ENCODE measurements at regions not wholly inside any gene's neighbourhood (a gene's known extent, or its start where the extent isn't known, plus 50 kb on each side); places are given as distances from the start of the nearest gene placed in this dataset.

DNA sequence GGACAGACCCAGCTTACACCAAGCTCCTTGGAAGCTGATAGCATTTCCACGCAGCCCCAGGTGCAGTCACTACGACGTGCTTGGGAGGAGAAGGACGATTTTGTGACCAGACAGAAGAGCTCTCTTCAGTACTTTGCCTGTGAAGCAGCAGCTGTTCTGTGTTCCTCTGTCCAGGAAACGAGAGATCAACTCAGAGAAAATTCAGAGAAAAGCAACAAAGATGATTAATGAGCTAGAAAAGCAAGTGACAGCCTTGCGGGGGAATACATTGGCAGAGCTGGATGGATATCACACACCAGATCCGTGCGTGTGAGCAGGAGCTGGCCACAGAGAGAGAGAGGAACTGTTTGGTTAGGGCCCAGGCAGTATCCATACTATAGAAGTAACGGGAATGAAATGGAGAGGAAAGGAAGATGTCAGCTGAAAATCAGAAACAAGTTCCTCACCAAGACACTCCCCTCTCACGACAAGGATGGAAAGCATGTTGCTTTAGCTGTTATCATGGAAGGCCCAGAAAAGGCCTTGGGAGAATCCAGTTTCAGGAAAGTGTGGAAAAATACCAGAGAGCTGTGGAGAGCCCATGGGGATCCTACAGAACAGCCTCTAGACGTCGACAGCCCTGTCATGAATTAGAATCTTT lies 106.2 kb downstream of the TOMM20 start:
- ChIA-PET CTCF (interaction anchor here (0.7 to 2.2 kb wide), 9 partner anchors 8 to 422 kb away, joined by 3 to 7 read pairs (median 4); no protein-coding TSS in a partner anchor), POLR2A (interaction anchor here (1.0 to 1.1 kb wide), 3 partner anchors 11 to 411 kb away, joined by 4 to 5 read pairs (median 4); no protein-coding TSS in a partner anchor)
- Histone ChIP-seq H3K27ac (ENCODE audit: insufficient read depth in 1 of 2, low read depth in 1 of 2, low read length in 2 of 2, poor library complexity in 1 of 2, severe bottlenecking in 2 of 2) (peak overlapping the region; percentile 17 to 50), H3K9me3 (ENCODE audit: control extremely low read depth in 1 of 5, control insufficient read depth in 4 of 5, insufficient read depth in 2 of 5, low read depth in 1 of 5, low read length in 4 of 5) (no peaks in the 10 kb centered on the region), H3K4me3 (ENCODE audit: control insufficient read depth in 1 of 7, extremely low read depth in 1 of 7, insufficient read depth in 4 of 7, low read depth in 2 of 7, low read length in 6 of 7) (peak overlapping the region in 4 of 7 experiments; percentile 16 to 49 (median 22)), H3K36me3 (ENCODE audit: control insufficient read depth in 4 of 4, insufficient read depth in 4 of 4, low read length in 3 of 4) (peaks cover 0 to 2% (median 0%) of the 10 kb centered on the region in 4 experiments), H3K27me3 (replicated peaks in 2 of 5; ENCODE audit: control insufficient read depth in 4 of 5, insufficient read depth in 5 of 5, low read length in 4 of 5) (no peaks in the 10 kb centered on the region), H3K4me1 (ENCODE audit: control extremely low read depth in 1 of 4, control insufficient read depth in 4 of 4, insufficient read depth in 4 of 4, low read length in 3 of 4) (peaks cover 11 to 49% (median 25%) of the 10 kb centered on the region in 4 experiments)
- 33% methylated on average over 10 of the region's 12 CpGs for WGBS (ENCODE audit: insufficient coverage)
- peak in 2 of 3 donors; percentile 69 to 73 for DNase-seq

DNA sequence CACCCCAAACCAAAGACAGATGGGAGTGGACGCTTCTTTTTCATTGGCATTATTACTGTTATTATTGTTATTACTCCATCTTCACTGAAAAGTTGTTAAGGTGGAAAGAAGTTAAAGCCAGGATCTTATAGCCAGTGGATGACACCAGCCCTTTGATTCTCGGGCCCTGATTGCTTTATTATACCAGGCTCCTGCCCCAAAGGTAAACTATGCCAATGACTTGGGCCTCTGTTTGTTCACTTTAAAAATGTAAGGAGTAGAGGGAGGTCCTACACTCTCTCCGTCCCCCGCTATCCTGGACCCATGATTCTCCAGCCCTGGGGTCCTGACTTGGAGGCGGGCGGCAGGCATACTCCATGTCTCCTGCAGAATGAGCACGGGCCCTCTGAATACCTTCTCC lies 106.8 kb downstream of the TOMM20 start:
- Histone ChIP-seq H3K27ac (ENCODE audit: insufficient read depth in 1 of 2, low read depth in 1 of 2, low read length in 2 of 2, poor library complexity in 1 of 2, severe bottlenecking in 2 of 2) (peak overlapping the region; percentile 17 to 50), H3K4me3 (ENCODE audit: control insufficient read depth in 1 of 7, extremely low read depth in 1 of 7, insufficient read depth in 4 of 7, low read depth in 2 of 7, low read length in 6 of 7) (peak overlapping the region in 2 of 7 experiments; percentile 16 to 19), H3K27me3 (replicated peaks in 2 of 5; ENCODE audit: control insufficient read depth in 4 of 5, insufficient read depth in 5 of 5, low read length in 4 of 5) (no peaks in the 10 kb centered on the region), H3K36me3 (ENCODE audit: control insufficient read depth in 4 of 4, insufficient read depth in 4 of 4, low read length in 3 of 4) (peaks cover 0 to 2% (median 0%) of the 10 kb centered on the region in 4 experiments), H3K9me3 (ENCODE audit: control extremely low read depth in 1 of 5, control insufficient read depth in 4 of 5, insufficient read depth in 2 of 5, low read depth in 1 of 5, low read length in 4 of 5) (no peaks in the 10 kb centered on the region), H3K4me1 (ENCODE audit: control extremely low read depth in 1 of 4, control insufficient read depth in 4 of 4, insufficient read depth in 4 of 4, low read length in 3 of 4) (peaks cover 11 to 49% (median 25%) of the 10 kb centered on the region in 4 experiments)
- WGBS (ENCODE audit: insufficient coverage): 100% methylated on average over 2 of the region's 7 CpGs
- POLR2A ChIA-PET: interaction anchor here (1.0 kb wide), 2 partner anchors 10 to 411 kb away, joined by 4 read pairs; no protein-coding TSS in a partner anchor
- CTCF ChIA-PET: interaction anchor here (0.9 to 2.2 kb wide), 4 partner anchors 8 to 422 kb away, joined by 3 to 7 read pairs (median 6); no protein-coding TSS in a partner anchor
- no peak for DNase-seq

DNA sequence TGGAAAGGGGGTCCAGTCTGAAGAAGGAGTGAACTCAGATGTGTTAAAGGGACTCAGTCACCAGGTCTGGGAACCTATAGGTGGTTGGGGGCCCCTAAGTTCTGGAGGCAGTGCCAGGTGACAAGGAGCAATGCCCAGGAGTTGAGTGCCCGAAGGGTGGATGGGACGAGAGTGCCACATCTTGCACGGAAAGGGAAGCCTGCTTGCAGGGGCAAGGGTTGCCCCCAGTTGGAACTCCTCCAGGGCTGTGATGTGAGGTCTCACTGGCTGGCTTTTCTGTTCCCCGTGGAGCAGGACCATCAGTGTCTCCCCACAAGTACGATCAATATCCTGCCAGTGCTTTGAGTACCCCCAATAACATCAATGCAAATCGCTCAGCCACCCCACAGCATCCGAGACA lies 107.3 kb downstream of the TOMM20 start:
- H3K27ac ChIP-seq (ENCODE audit: insufficient read depth in 1 of 2, low read depth in 1 of 2, low read length in 2 of 2, poor library complexity in 1 of 2, severe bottlenecking in 2 of 2): no peak overlapping the region
- WGBS (ENCODE audit: insufficient coverage): 95% methylated on average over 6 of the region's 7 CpGs
- H3K9me3 ChIP-seq (ENCODE audit: control extremely low read depth in 1 of 5, control insufficient read depth in 4 of 5, insufficient read depth in 2 of 5, low read depth in 1 of 5, low read length in 4 of 5): no peaks in the 10 kb centered on the region
- ChIA-PET POLR2A (interaction anchor here (1.0 kb wide), 1 partner anchor 10 kb away, joined by 4 read pairs; no protein-coding TSS in a partner anchor), CTCF (interaction anchor here (1.2 kb wide), 1 partner anchor 41 kb away, joined by 3 read pairs; no protein-coding TSS in a partner anchor)
- no peaks in the 10 kb centered on the region for H3K27me3 ChIP-seq (replicated peaks in 2 of 5; ENCODE audit: control insufficient read depth in 4 of 5, insufficient read depth in 5 of 5, low read length in 4 of 5)
- peaks cover 0 to 2% (median 0%) of the 10 kb centered on the region in 4 experiments for H3K36me3 ChIP-seq (ENCODE audit: control insufficient read depth in 4 of 4, insufficient read depth in 4 of 4, low read length in 3 of 4)
- DNase-seq: no peak
- H3K4me3 ChIP-seq (ENCODE audit: control insufficient read depth in 1 of 7, extremely low read depth in 1 of 7, insufficient read depth in 4 of 7, low read depth in 2 of 7, low read length in 6 of 7): no peak overlapping the region
- peaks cover 11 to 49% (median 25%) of the 10 kb centered on the region in 4 experiments for H3K4me1 ChIP-seq (ENCODE audit: control extremely low read depth in 1 of 4, control insufficient read depth in 4 of 4, insufficient read depth in 4 of 4, low read length in 3 of 4)

- WGBS (ENCODE audit: insufficient coverage): 99% methylated on average over 4 of the region's 4 CpGs
- DNase-seq: no peak
- Histone ChIP-seq H3K27ac (ENCODE audit: insufficient read depth in 1 of 2, low read depth in 1 of 2, low read length in 2 of 2, poor library complexity in 1 of 2, severe bottlenecking in 2 of 2) (no peak overlapping the region), H3K4me3 (ENCODE audit: control insufficient read depth in 1 of 7, extremely low read depth in 1 of 7, insufficient read depth in 4 of 7, low read depth in 2 of 7, low read length in 6 of 7) (no peak overlapping the region), H3K36me3 (ENCODE audit: control insufficient read depth in 4 of 4, insufficient read depth in 4 of 4, low read length in 3 of 4) (peaks cover 0 to 2% (median 0%) of the 10 kb centered on the region in 4 experiments), H3K9me3 (ENCODE audit: control extremely low read depth in 1 of 5, control insufficient read depth in 4 of 5, insufficient read depth in 2 of 5, low read depth in 1 of 5, low read length in 4 of 5) (no peaks in the 10 kb centered on the region), H3K4me1 (ENCODE audit: control extremely low read depth in 1 of 4, control insufficient read depth in 4 of 4, insufficient read depth in 4 of 4, low read length in 3 of 4) (peaks cover 11 to 58% (median 33%) of the 10 kb centered on the region in 4 experiments), H3K27me3 (replicated peaks in 2 of 5; ENCODE audit: control insufficient read depth in 4 of 5, insufficient read depth in 5 of 5, low read length in 4 of 5) (no peaks in the 10 kb centered on the region)
- POLR2A ChIA-PET: no interaction called here
- CTCF ChIA-PET: interaction anchor here (0.9 to 1.2 kb wide), 4 partner anchors 8 to 45 kb away, joined by 3 read pairs; no protein-coding TSS in a partner anchor
Measured at GRCh38 chr1:235019961-235020360, 108.7 kb downstream of the TOMM20 start.

- no peaks in the 10 kb centered on the region for H3K27me3 ChIP-seq (replicated peaks in 2 of 5; ENCODE audit: control insufficient read depth in 4 of 5, insufficient read depth in 5 of 5, low read length in 4 of 5)
- 94% methylated on average over 2 of the region's 3 CpGs for WGBS (ENCODE audit: insufficient coverage)
- CTCF ChIA-PET: interaction anchor here (0.9 to 2.5 kb wide), 3 partner anchors 10 to 64 kb away, joined by 3 to 7 read pairs (median 3); no protein-coding TSS in a partner anchor
- H3K27ac ChIP-seq (ENCODE audit: insufficient read depth in 1 of 2, low read depth in 1 of 2, low read length in 2 of 2, poor library complexity in 1 of 2, severe bottlenecking in 2 of 2): no peak overlapping the region
- H3K4me1 ChIP-seq (ENCODE audit: control extremely low read depth in 1 of 4, control insufficient read depth in 4 of 4, insufficient read depth in 4 of 4, low read length in 3 of 4): peaks cover 11 to 56% (median 33%) of the 10 kb centered on the region in 4 experiments
- POLR2A ChIA-PET: no interaction called here
- peaks cover 0 to 2% (median 0%) of the 10 kb centered on the region in 4 experiments for H3K36me3 ChIP-seq (ENCODE audit: control insufficient read depth in 4 of 4, insufficient read depth in 4 of 4, low read length in 3 of 4)
- no peaks in the 10 kb centered on the region for H3K9me3 ChIP-seq (ENCODE audit: control extremely low read depth in 1 of 5, control insufficient read depth in 4 of 5, insufficient read depth in 2 of 5, low read depth in 1 of 5, low read length in 4 of 5)
- no peak overlapping the region for H3K4me3 ChIP-seq (ENCODE audit: control insufficient read depth in 1 of 7, extremely low read depth in 1 of 7, insufficient read depth in 4 of 7, low read depth in 2 of 7, low read length in 6 of 7)
- no peak for DNase-seq
Measured at GRCh38 chr1:235019471-235019870, 109.2 kb downstream of the TOMM20 start.

DNA sequence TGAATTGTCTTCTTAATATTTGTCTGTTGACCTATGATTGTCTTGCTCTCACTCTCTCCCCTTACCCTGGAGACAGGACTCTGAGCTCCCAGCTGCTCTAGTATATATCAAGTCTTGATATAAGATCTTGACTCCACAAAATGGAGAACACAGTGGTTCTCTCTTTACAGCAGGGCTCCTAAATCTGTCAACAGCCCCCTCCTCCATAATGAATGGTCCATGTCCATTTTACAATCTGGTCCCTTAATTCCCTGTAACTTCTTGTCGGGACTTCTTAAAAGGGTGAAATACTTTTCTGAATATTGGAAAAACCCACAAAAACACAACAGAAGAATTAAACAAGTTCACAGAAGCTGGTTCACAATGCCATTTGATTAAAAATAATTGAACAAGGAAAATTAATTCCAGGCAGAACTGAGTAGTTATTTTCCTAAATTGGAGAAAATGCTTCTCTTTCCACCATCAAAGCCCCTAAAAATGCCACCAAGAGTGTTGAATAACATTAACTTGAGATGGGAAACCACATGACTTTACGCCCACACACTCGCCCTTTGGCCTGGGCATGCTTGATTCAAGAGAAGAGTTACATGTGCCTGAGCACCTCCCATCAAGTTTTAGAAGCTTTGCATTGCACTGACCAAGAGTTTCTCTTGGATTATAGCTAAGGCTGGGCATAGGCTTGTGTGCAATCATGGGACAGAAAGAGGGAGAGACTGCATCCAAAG lies 109.8 kb downstream of the TOMM20 start:
- Histone ChIP-seq H3K27ac (ENCODE audit: insufficient read depth in 1 of 2, low read depth in 1 of 2, low read length in 2 of 2, poor library complexity in 1 of 2, severe bottlenecking in 2 of 2) (no peak overlapping the region), H3K9me3 (ENCODE audit: control extremely low read depth in 1 of 5, control insufficient read depth in 4 of 5, insufficient read depth in 2 of 5, low read depth in 1 of 5, low read length in 4 of 5) (no peaks in the 10 kb centered on the region), H3K4me3 (ENCODE audit: control insufficient read depth in 1 of 7, extremely low read depth in 1 of 7, insufficient read depth in 4 of 7, low read depth in 2 of 7, low read length in 6 of 7) (no peak overlapping the region), H3K4me1 (ENCODE audit: control extremely low read depth in 1 of 4, control insufficient read depth in 4 of 4, insufficient read depth in 4 of 4, low read length in 3 of 4) (peaks cover 7 to 50% (median 33%) of the 10 kb centered on the region in 4 experiments), H3K36me3 (ENCODE audit: control insufficient read depth in 4 of 4, insufficient read depth in 4 of 4, low read length in 3 of 4) (peaks cover 0 to 2% (median 0%) of the 10 kb centered on the region in 4 experiments), H3K27me3 (replicated peaks in 2 of 5; ENCODE audit: control insufficient read depth in 4 of 5, insufficient read depth in 5 of 5, low read length in 4 of 5) (no peaks in the 10 kb centered on the region)
- DNase-seq: no peak
- ChIA-PET CTCF (interaction anchor here (0.9 to 2.5 kb wide), 3 partner anchors 10 to 65 kb away, joined by 3 to 7 read pairs (median 3); no protein-coding TSS in a partner anchor), POLR2A (no interaction called here)
- 100% methylated on average over 2 of the region's 3 CpGs for WGBS (ENCODE audit: insufficient coverage)
